ENCODE measurements at regions not wholly inside any gene's neighbourhood (a gene's known extent, or its start where the extent isn't known, plus 50 kb on each side); places are given as distances from the start of the nearest gene placed in this dataset.

GRCh38 chr9:4400731-4401130 lies 89.5 kb upstream of the SLC1A1 start:
- Histone ChIP-seq H3K79me2 (ENCODE audit: insufficient read depth, low read length) (no peaks in the 10 kb centered on the region), H3K36me3 (replicated peaks in 1 of 2; ENCODE audit: control insufficient read depth in 1 of 2, insufficient read depth in 2 of 2, low read length in 2 of 2) (no peaks in the 10 kb centered on the region), H2AFZ (ENCODE audit: insufficient read depth, low read depth, low read length, poor library complexity, severe bottlenecking) (no peak overlapping the region), H4K20me1 (ENCODE audit: insufficient read depth, low read length) (no peaks in the 10 kb centered on the region), H3K9me3 (replicated peaks in 1 of 2; ENCODE audit: control insufficient read depth in 1 of 2, insufficient read depth in 1 of 2, low read length in 2 of 2) (peaks cover 14 to 16% of the 10 kb centered on the region in 2 donors), H3K27ac (ENCODE audit: low read depth in 1 of 2, low read length in 2 of 2) (no peak overlapping the region), H3K9ac (ENCODE audit: insufficient read depth, low read length, poor library complexity, severe bottlenecking) (no peak overlapping the region), H3K4me3 (replicated peaks in 1 of 3; ENCODE audit: low read depth in 2 of 3, low read length in 3 of 3) (no peak overlapping the region), H3K27me3 (ENCODE audit: control insufficient read depth in 2 of 2, insufficient read depth in 2 of 2, low read length in 2 of 2) (no peaks in the 10 kb centered on the region), H3K4me1 (ENCODE audit: control insufficient read depth in 1 of 2, insufficient read depth in 2 of 2, low read length in 2 of 2) (no peaks in the 10 kb centered on the region), H3K4me2 (replicated peaks; ENCODE audit: extremely low read depth, low read length, poor library complexity, severe bottlenecking) (no peak overlapping the region)
- H3K4me1 Mint-ChIP-seq, result no peaks in the 10 kb centered on the region
- intact Hi-C loops (cut with micrococcal nuclease), result no loop called here
- H3K9me3 Mint-ChIP-seq, result peaks cover 9 to 29% (median 15%) of the 10 kb centered on the region in 7 donors
- peaks cover 0 to 7% (median 2%) of the 10 kb centered on the region in 3 donors for H3K27me3 Mint-ChIP-seq (ENCODE audit: low read depth in 3 of 3)
- H3K36me3 Mint-ChIP-seq, result no peaks in the 10 kb centered on the region
- no peak overlapping the region for H3K4me3 Mint-ChIP-seq
- no peak overlapping the region for H3K27ac Mint-ChIP-seq
- WGBS (ENCODE audit: insufficient coverage), result 83% methylated on average over 2 of the region's 3 CpGs
- no peak for TF ChIP-seq CTCF (IDR thresholded peaks at IDR 0.05)
- no peak for DNase-seq

GRCh38 chr9:4397917-4398316 lies 92.4 kb upstream of the SLC1A1 start:
- Mint-ChIP-seq H3K4me3 (no peak overlapping the region), H3K4me1 (no peaks in the 10 kb centered on the region), H3K36me3 (no peaks in the 10 kb centered on the region), H3K27ac (no peak overlapping the region), H3K27me3 (ENCODE audit: low read depth in 3 of 3) (peaks cover 0 to 7% (median 2%) of the 10 kb centered on the region in 3 donors), H3K9me3 (peaks cover 7 to 20% (median 11%) of the 10 kb centered on the region in 7 donors)
- Histone ChIP-seq H3K36me3 (replicated peaks in 1 of 2; ENCODE audit: control insufficient read depth in 1 of 2, insufficient read depth in 2 of 2, low read length in 2 of 2) (no peaks in the 10 kb centered on the region), H3K27ac (ENCODE audit: low read depth in 1 of 2, low read length in 2 of 2) (no peak overlapping the region), H3K4me2 (replicated peaks; ENCODE audit: extremely low read depth, low read length, poor library complexity, severe bottlenecking) (no peak overlapping the region), H2AFZ (ENCODE audit: insufficient read depth, low read depth, low read length, poor library complexity, severe bottlenecking) (no peak overlapping the region), H3K27me3 (ENCODE audit: control insufficient read depth in 2 of 2, insufficient read depth in 2 of 2, low read length in 2 of 2) (no peaks in the 10 kb centered on the region), H3K4me3 (replicated peaks in 1 of 3; ENCODE audit: low read depth in 2 of 3, low read length in 3 of 3) (no peak overlapping the region), H3K9ac (ENCODE audit: insufficient read depth, low read length, poor library complexity, severe bottlenecking) (no peak overlapping the region), H3K4me1 (ENCODE audit: control insufficient read depth in 1 of 2, insufficient read depth in 2 of 2, low read length in 2 of 2) (no peaks in the 10 kb centered on the region), H3K79me2 (ENCODE audit: insufficient read depth, low read length) (no peaks in the 10 kb centered on the region), H3K9me3 (replicated peaks in 1 of 2; ENCODE audit: control insufficient read depth in 1 of 2, insufficient read depth in 1 of 2, low read length in 2 of 2) (peaks cover 13 to 14% of the 10 kb centered on the region in 2 donors), H4K20me1 (ENCODE audit: insufficient read depth, low read length) (no peaks in the 10 kb centered on the region)
- intact Hi-C loops (cut with micrococcal nuclease), result no loop called here
- no peak for TF ChIP-seq CTCF (IDR thresholded peaks at IDR 0.05)
- DNase-seq, result no peak
- WGBS (ENCODE audit: insufficient coverage), result 87% methylated on average over 2 of the region's 2 CpGs

Measured in CD14-positive monocyte (primary cell).